HCT116 (cell line): ENCODE measurements at regions not wholly inside any gene's neighbourhood (a gene's known extent, or its start where the extent isn't known, plus 50 kb on each side); places are given as distances from the start of the nearest gene placed in this dataset.

Experiments
- ATAC-seq: fragments of 200-7000 bp; cut with Tn5 transposase; 2 replicates; pipeline ENCODE4 v1.9.1; 2020; ENCODE audit warnings: mild to moderate bottlenecking, moderate library complexity
- BruUV-seq: library from RNA; stranded (reverse); fragments of 400-500 nt; replicated peaks from 2 replicates; lab custom pipeline; 2021; lab: Mats Ljungman, UMichigan
- CTCF ChIA-PET: fragments of 300-600 bp; sonication (Branson Sonifier 250); formaldehyde crosslinking; loops from one replicate; lab custom pipeline; 2021; ENCODE audit warnings: antibody characterized with exemption; lab: Charles Lee
- POLR2A ChIA-PET: fragments of 300-600, 350-600 bp; sonication (Branson Sonifier 250); formaldehyde crosslinking; loops from one replicate; lab custom pipeline; 2021; ENCODE audit warnings: antibody characterized with exemption; lab: Charles Lee
- RAD21 ChIA-PET, 2 experiments: fragments of 300-600 bp; sonication (Branson Sonifier 250); formaldehyde crosslinking; loops; one replicate each; lab custom pipeline; 2023; ENCODE audit warnings: low total read pairs in 2 of 2; ENCODE audit not compliant: uncharacterized antibody in 2 of 2, unreplicated experiment in 2 of 2, low non-redundant PET in 1 of 2; lab: Charles Lee
- DNase-seq: peaks from one replicate; pipeline ENCODE4 v3.0.0-alpha.2; 2010; ENCODE audit warnings: low read depth, low spot score
- H2AFZ ChIP-seq: fragments of 200-600 bp; shearing (Covaris generic), sonication (generic); 2 replicates; pipeline ENCODE4 v1.6.1; 2017; ENCODE audit warnings: low read depth, mixed run types, mixed read lengths, antibody characterized with exemption, low read length; ENCODE audit not compliant: poor library complexity, severe bottlenecking
- H3K27ac ChIP-seq: 2 replicates; pipeline ENCODE4 v1.5.1; 2012; ENCODE audit warnings: low read depth, low read length
- H3K27me3 ChIP-seq: fragments of 200-600 bp; sonication (generic); 2 replicates; pipeline ENCODE4 v1.6.1; 2016; ENCODE audit warnings: mixed run types, low read length, mixed read lengths; ENCODE audit not compliant: insufficient read depth
- H3K36me3 ChIP-seq, 2 experiments: fragments of 200-500 bp in 1 of 2; fragments of 200-600 bp in 1 of 2; sonication (Bioruptor generic) in 1 of 2; sonication (generic) in 1 of 2; 2 replicates each; pipeline versions ENCODE4 v1.5.1 to v1.6.1; 2014 to 2016; ENCODE audit warnings: low read length in 2 of 2, inconsistent platforms in 1 of 2, mixed read lengths in 1 of 2, mixed run types in 1 of 2; ENCODE audit not compliant: insufficient read depth in 2 of 2, control insufficient read depth in 1 of 2
- H3K4me1 ChIP-seq, 2 experiments: fragments of 200-600 bp in 1 of 2; sonication (generic) in 1 of 2; 2 replicates each; pipeline versions ENCODE4 v1.5.1 to v1.6.1; 2012 to 2017; ENCODE audit warnings: low read length in 2 of 2, inconsistent platforms in 1 of 2, mild to moderate bottlenecking in 1 of 2, mixed read lengths in 1 of 2, mixed run types in 1 of 2, moderate library complexity in 1 of 2; ENCODE audit not compliant: insufficient read depth in 2 of 2, control insufficient read depth in 1 of 2
- H3K4me2 ChIP-seq: fragments of 200-600 bp; sonication (generic); 2 replicates; pipeline ENCODE4 v1.6.1; 2017; ENCODE audit warnings: mixed run types, low read length, mixed read lengths
- H3K4me3 ChIP-seq, 2 experiments: fragments of 200-600 bp in 1 of 2; sonication (generic) in 1 of 2; replicated peaks in 1 of 2; 2 replicates each; pipeline ENCODE4 v1.5.1; 2011 to 2016; ENCODE audit warnings: low read length in 2 of 2, control low read depth in 1 of 2, low read depth in 1 of 2, mild to moderate bottlenecking in 1 of 2, mixed read lengths in 1 of 2, mixed run types in 1 of 2
- H3K79me2 ChIP-seq: fragments of 200-600 bp; sonication (generic); 2 replicates; pipeline ENCODE4 v1.6.1; 2017; ENCODE audit warnings: mild to moderate bottlenecking, mixed run types, low read length, moderate library complexity, mixed read lengths; ENCODE audit not compliant: insufficient read depth
- H3K9ac ChIP-seq: fragments of 200-600 bp; sonication (generic); 2 replicates; pipeline ENCODE4 v1.6.1; 2016; ENCODE audit warnings: low read length, mixed read lengths
- H3K9me2 ChIP-seq: fragments of 200-600 bp; sonication (generic), shearing (Covaris generic); 2 replicates; pipeline ENCODE4 v1.6.1; 2017; ENCODE audit warnings: mixed run types, mild to moderate bottlenecking, moderate library complexity; ENCODE audit not compliant: insufficient read depth
- H3K9me3 ChIP-seq, 2 experiments: fragments of 200-500 bp in 1 of 2; fragments of 200-600 bp in 1 of 2; sonication (Bioruptor generic) in 1 of 2; sonication (generic) in 1 of 2; 2 replicates each; pipeline ENCODE4 v1.6.1; 2014 to 2017; ENCODE audit warnings: low read length in 2 of 2, mixed read lengths in 2 of 2, inconsistent platforms in 1 of 2, low read depth in 1 of 2, mild to moderate bottlenecking in 1 of 2, mixed run types in 1 of 2, moderate library complexity in 1 of 2; ENCODE audit not compliant: control insufficient read depth in 1 of 2, insufficient read depth in 1 of 2
- H4K20me1 ChIP-seq: fragments of 200-600 bp; sonication (generic), shearing (Covaris generic); 2 replicates; pipeline ENCODE4 v1.6.1; 2017; ENCODE audit warnings: mixed run types, mild to moderate bottlenecking, moderate library complexity; ENCODE audit not compliant: insufficient read depth
- ATF3 ChIP-seq: IDR thresholded peaks from 2 replicates; pipeline ENCODE4 v1.6.1; 2012
- CBX3 ChIP-seq: IDR thresholded peaks from 2 replicates; pipeline ENCODE4 v1.6.1; 2012; ENCODE audit warnings: low read depth
- EGR1 ChIP-seq: IDR thresholded peaks from 2 replicates; pipeline ENCODE4 v1.6.1; 2012; ENCODE audit warnings: low read depth
- EZH2 ChIP-seq: fragments of 200-600 bp; sonication (generic); IDR thresholded peaks from 2 replicates; pipeline ENCODE4 v1.6.1; 2017; ENCODE audit warnings: antibody characterized with exemption, mixed run types
- EZH2phosphoT487 ChIP-seq: fragments of 200-600 bp; IDR thresholded peaks from 2 replicates; pipeline ENCODE4 v1.6.1; 2018; ENCODE audit warnings: antibody characterized with exemption, borderline replicate concordance
- FOSL1 ChIP-seq: IDR thresholded peaks from 2 replicates; pipeline ENCODE4 v1.6.1; 2012; ENCODE audit warnings: low read depth
- JUND ChIP-seq: IDR thresholded peaks from 2 replicates; pipeline ENCODE4 v1.6.1; 2012
- MAX ChIP-seq: IDR thresholded peaks from 2 replicates; pipeline ENCODE4 v1.6.1; 2012
- POLR2AphosphoS5 ChIP-seq: IDR thresholded peaks from 2 replicates; pipeline ENCODE4 v1.6.1; 2011; ENCODE audit warnings: mild to moderate bottlenecking, low read depth, low read length, moderate library complexity
- RAD21 ChIP-seq: IDR thresholded peaks from 2 replicates; pipeline ENCODE4 v1.6.1; 2012; ENCODE audit warnings: low read depth, mild to moderate bottlenecking
- REST ChIP-seq: IDR thresholded peaks from 2 replicates; pipeline ENCODE4 v1.6.1; 2012; ENCODE audit warnings: low read depth
- SP1 ChIP-seq: IDR thresholded peaks from 2 replicates; pipeline ENCODE4 v1.6.1; 2012; ENCODE audit warnings: low read depth
- YY1 ChIP-seq: IDR thresholded peaks from 2 replicates; pipeline ENCODE4 v1.6.1; 2011; ENCODE audit warnings: low read length, low read depth, moderate library complexity, mild to moderate bottlenecking; ENCODE audit not compliant: insufficient replicate concordance; ENCODE audit errors: extremely low read depth
- ZFX ChIP-seq: fragments of 450-650 bp; IDR thresholded peaks from 2 replicates; pipeline ENCODE4 v1.6.1; 2017
- ZNF274 ChIP-seq: fragments of 200-500 bp; sonication (Bioruptor generic); IDR thresholded peaks from 2 replicates; pipeline ENCODE4 v1.6.1; 2014; ENCODE audit warnings: mild to moderate bottlenecking, low read depth, low read length, inconsistent platforms
- intact Hi-C: fragments of 100-400 bp; cut with micrococcal nuclease; formaldehyde crosslinking; loops from 2 replicates; pipeline ENCODE4 v1.10.0; 2022
- TF ChIP-seq, protein P1 (sequence below): IDR thresholded peaks from 2 replicates; pipeline ENCODE4 v1.6.1; 2011; ENCODE audit warnings: mild to moderate bottlenecking, low read length, moderate library complexity; ENCODE audit not compliant: insufficient replicate concordance; ENCODE audit errors: extremely low read depth

- TF ChIP-seq, protein P1, sequence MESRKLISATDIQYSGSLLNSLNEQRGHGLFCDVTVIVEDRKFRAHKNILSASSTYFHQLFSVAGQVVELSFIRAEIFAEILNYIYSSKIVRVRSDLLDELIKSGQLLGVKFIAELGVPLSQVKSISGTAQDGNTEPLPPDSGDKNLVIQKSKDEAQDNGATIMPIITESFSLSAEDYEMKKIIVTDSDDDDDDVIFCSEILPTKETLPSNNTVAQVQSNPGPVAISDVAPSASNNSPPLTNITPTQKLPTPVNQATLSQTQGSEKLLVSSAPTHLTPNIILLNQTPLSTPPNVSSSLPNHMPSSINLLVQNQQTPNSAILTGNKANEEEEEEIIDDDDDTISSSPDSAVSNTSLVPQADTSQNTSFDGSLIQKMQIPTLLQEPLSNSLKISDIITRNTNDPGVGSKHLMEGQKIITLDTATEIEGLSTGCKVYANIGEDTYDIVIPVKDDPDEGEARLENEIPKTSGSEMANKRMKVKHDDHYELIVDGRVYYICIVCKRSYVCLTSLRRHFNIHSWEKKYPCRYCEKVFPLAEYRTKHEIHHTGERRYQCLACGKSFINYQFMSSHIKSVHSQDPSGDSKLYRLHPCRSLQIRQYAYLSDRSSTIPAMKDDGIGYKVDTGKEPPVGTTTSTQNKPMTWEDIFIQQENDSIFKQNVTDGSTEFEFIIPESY = no peak
- TF ChIP-seq RAD21 (no peak), EGR1 (no peak)
Measured at GRCh38 chr18:39558658-39559057, 1993.1 kb upstream of the CELF4 start (continued).

DNA sequence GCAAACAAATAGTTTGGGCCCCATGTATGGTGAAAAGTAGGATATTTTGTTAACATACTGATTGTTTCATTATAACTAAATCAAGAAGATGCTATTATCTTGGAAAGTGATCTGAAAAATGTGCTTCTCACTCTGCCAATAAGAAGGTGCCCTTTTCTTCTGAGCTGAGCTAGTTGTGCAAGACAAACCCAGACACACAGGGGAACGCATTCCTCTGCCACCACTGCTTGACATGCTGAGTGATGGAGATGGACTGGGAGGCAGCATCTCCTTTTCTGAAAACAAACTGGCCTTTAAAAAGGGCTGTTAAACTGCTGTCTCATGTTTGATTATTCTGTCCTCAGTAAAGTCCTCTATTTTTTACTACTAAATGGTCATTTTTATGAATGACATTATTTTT, 1989.9 kb upstream of the CELF4 start:
- CTCF ChIA-PET = no interaction called here
- POLR2A ChIA-PET = no interaction called here
- H3K4me3 ChIP-seq = no peak overlapping the region
- no peak for DNase-seq
- no peaks in the 10 kb centered on the region for H3K4me1 ChIP-seq
- no peaks in the 10 kb centered on the region for H3K27me3 ChIP-seq
- ATAC-seq = no peak
- H3K9me3 ChIP-seq = no peaks in the 10 kb centered on the region; a peak in 1 of 4 replicates
- H3K79me2 ChIP-seq = no peaks in the 10 kb centered on the region
- H3K4me2 ChIP-seq = no peak overlapping the region
- H3K9ac ChIP-seq = no peak overlapping the region
- no peak overlapping the region for H2AFZ ChIP-seq
- intact Hi-C loops = no loop called here
- RAD21 ChIA-PET = no interaction called here
- no peaks in the 10 kb centered on the region for H3K36me3 ChIP-seq
- H4K20me1 ChIP-seq = no peaks in the 10 kb centered on the region
- BruUV-seq = no TSS peak
- H3K27ac ChIP-seq = no peak overlapping the region
- H3K9me2 ChIP-seq = no peaks in the 10 kb centered on the region
- TF ChIP-seq RAD21 (no peak), POLR2AphosphoS5 (no peak), EGR1 (no peak), MAX (no peak), REST (no peak), FOSL1 (no peak), ATF3 (no peak), EZH2phosphoT487 (no peak), ZFX (no peak), SP1 (no peak), EZH2 (no peak), CBX3 (no peak), ZNF274 (no peak), YY1 (no peak), JUND (no peak)
- TF ChIP-seq, protein P1 = no peak
